T-helper 2 cell treated with Interferon-gamma antibody and Interleukin-4, amounts not matched to agents 5 μg/mL and 100 μg/mL, for 36 hours (primary cell): ENCODE measurements at regions not wholly inside any gene's neighbourhood (a gene's known extent, or its start where the extent isn't known, plus 50 kb on each side); places are given as distances from the start of the nearest gene placed in this dataset.
A peak's percentile ranks its signal among the peaks of the same experiment; 100 is the strongest.

Experiments
- DNase-seq: peaks from one replicate; pipeline ENCODE4 v3.0.0; 2021; ENCODE audit warnings: low spot score
- H3K27ac Mint-ChIP-seq: one replicate; pipeline ENCODE4 v1.8.0; 2021; ENCODE audit warnings: mild to moderate bottlenecking, mixed read lengths
- H3K27me3 Mint-ChIP-seq: one replicate; pipeline ENCODE4 v1.8.0; 2021; ENCODE audit warnings: low read depth, mixed read lengths
- H3K36me3 Mint-ChIP-seq: one replicate; pipeline ENCODE4 v1.8.0; 2021; ENCODE audit warnings: low read depth, mixed read lengths
- H3K4me1 Mint-ChIP-seq: one replicate; pipeline ENCODE4 v1.8.0; 2021; ENCODE audit warnings: low read depth, mixed read lengths
- H3K4me3 Mint-ChIP-seq: one replicate; pipeline ENCODE4 v1.8.0; 2022; ENCODE audit warnings: mild to moderate bottlenecking, moderate library complexity, mixed read lengths
- H3K9me3 Mint-ChIP-seq: one replicate; pipeline ENCODE4 v1.8.0; 2021; ENCODE audit warnings: mixed read lengths

DNA sequence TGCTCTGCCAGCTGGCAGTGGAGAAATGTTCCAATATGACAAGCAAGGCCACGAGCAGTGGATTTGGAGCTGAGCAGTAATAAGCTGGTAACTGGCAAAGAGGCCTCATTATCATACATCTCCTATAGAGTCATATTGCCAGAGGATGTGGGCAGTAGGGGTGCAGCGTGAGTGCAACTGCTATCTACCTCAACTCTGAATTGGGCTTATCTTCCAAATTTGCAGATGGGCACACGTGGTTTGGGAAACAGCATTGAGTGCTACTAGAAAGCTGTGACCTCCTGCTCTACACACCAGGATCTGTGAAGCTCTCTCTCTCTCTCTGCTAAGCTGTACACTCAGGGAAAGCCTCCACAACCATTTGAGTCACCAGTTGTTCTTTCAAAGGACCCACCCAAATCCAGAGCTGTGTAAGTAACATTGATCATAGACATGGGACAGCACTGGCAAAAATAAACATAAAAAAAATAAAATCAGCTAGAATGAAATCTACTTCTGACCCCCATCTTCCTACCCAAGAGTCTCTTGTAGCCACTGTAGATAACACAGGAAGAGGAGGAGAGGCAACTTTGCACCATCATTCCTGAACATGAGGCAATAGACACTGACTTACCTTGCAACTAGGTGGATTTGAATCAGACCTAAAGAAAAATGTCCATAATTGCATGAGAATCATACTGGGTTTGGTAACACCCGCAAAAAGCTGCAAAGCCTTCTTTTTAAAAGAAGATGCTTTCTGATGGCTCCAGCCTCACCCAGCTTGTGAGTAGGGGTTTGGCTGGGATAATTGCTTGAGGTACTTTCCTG is 82.9 kb upstream of the THBS1 start:
- no peaks in the 10 kb centered on the region for H3K9me3 Mint-ChIP-seq
- peak; percentile 22 for DNase-seq
- H3K27me3 Mint-ChIP-seq = peaks cover 15% of the 10 kb centered on the region
- no peaks in the 10 kb centered on the region for H3K36me3 Mint-ChIP-seq
- no peak overlapping the region for H3K27ac Mint-ChIP-seq
- peaks cover 11% of the 10 kb centered on the region for H3K4me1 Mint-ChIP-seq
- no peak overlapping the region for H3K4me3 Mint-ChIP-seq

GRCh38 chr15:39498629-39499028 is 82.2 kb upstream of the THBS1 start:
- no peak for DNase-seq
- H3K27ac Mint-ChIP-seq = no peak overlapping the region
- H3K4me3 Mint-ChIP-seq = no peak overlapping the region

GRCh38 chr15:39499042-39499441 is 81.8 kb upstream of the THBS1 start:
- peaks cover 11% of the 10 kb centered on the region for H3K4me1 Mint-ChIP-seq

More at GRCh38 chr15:39498629-39499028, 82.2 kb upstream of the THBS1 start:
- no peaks in the 10 kb centered on the region for H3K9me3 Mint-ChIP-seq
- H3K4me1 Mint-ChIP-seq = peaks cover 11% of the 10 kb centered on the region
- peaks cover 15% of the 10 kb centered on the region for H3K27me3 Mint-ChIP-seq
- no peaks in the 10 kb centered on the region for H3K36me3 Mint-ChIP-seq

DNA sequence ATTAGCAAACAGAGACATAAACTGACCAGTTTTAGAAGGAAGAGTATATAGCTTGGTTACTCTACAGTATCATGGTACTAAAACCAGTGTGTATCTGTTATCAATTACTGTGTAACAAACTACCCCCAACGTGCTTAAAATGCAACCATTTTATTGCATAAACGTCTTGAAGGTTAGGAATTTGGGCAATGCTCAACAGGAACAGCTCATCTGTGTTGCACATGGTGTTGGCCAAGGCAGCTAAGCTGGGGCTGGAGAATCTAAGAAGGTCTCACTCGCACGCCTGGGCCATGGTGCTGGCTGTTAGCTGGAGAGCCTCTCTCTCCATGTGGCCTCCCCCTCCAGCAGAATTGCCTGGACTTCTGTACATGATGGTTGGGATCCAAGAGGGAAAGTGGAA is 81.2 kb upstream of the THBS1 start:
- Mint-ChIP-seq H3K27me3 (peaks cover 12% of the 10 kb centered on the region), H3K36me3 (no peaks in the 10 kb centered on the region), H3K9me3 (no peaks in the 10 kb centered on the region), H3K4me3 (no peak overlapping the region), H3K4me1 (peaks cover 8% of the 10 kb centered on the region), H3K27ac (no peak overlapping the region)
- DNase-seq = no peak

More at GRCh38 chr15:39499042-39499441, 81.8 kb upstream of the THBS1 start:
- Mint-ChIP-seq H3K27me3 (peaks cover 15% of the 10 kb centered on the region), H3K4me3 (no peak overlapping the region), H3K36me3 (no peaks in the 10 kb centered on the region), H3K9me3 (no peaks in the 10 kb centered on the region), H3K27ac (no peak overlapping the region)
- DNase-seq = no peak

GRCh38 chr15:39501366-39502081 is 79.4 kb upstream of the THBS1 start:
- Mint-ChIP-seq H3K27ac (no peak overlapping the region), H3K36me3 (no peaks in the 10 kb centered on the region), H3K27me3 (peaks cover 3% of the 10 kb centered on the region), H3K9me3 (no peaks in the 10 kb centered on the region), H3K4me1 (peaks cover 8% of the 10 kb centered on the region), H3K4me3 (no peak overlapping the region)
- DNase-seq = no peak

DNA sequence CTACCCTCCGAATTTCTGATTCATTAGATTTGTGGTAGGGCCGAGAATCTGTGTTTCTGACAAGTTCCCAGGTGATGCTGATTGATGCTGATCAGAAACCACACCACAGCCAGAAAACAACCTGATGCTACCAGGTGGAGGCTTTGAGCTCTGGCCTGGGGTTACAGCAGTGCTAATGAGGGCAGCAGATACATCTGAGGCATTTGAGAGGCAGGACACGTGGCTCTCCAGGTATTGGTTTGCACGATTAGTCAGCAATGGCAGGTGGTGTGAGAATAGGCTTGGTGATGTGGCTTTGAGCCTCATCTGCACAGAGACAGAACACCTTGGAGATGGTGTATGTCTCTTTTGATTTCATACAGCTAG is 78.8 kb upstream of the THBS1 start:
- Mint-ChIP-seq H3K36me3 (no peaks in the 10 kb centered on the region), H3K4me1 (peaks cover 8% of the 10 kb centered on the region), H3K27ac (no peak overlapping the region), H3K27me3 (peaks cover 3% of the 10 kb centered on the region), H3K9me3 (no peaks in the 10 kb centered on the region), H3K4me3 (no peak overlapping the region)
- DNase-seq = no peak

DNA sequence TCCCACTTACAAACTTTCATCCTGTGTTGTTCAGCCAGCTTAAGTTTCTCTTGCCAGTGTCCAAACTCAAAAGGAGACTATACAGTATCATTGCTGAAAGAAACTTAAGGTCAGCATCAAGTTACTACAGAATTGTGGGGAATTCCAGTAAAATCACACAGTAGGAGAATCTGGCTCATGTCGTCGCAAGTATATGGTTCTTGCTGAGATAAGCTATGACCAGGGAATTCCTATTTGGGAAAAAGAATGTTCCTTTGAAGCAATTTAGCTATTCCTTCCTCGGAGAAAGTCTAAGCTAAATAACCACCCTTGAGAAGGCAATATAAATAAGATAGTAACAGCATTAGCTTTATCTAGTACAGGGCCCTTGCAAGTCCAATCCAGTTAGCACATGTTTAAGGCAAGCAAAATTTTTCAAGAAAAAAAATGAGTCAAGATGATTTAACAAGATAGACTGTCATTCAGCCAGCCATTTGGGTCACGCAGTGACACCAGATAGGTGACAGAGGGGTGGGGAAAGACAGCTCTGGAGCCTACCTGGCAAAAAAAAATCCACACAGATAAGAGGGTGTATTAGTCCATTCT is 78.2 kb upstream of the THBS1 start:
- peaks cover 4% of the 10 kb centered on the region for H3K27me3 Mint-ChIP-seq
- H3K27ac Mint-ChIP-seq = no peak overlapping the region
- DNase-seq = no peak
- H3K9me3 Mint-ChIP-seq = no peaks in the 10 kb centered on the region
- no peaks in the 10 kb centered on the region for H3K36me3 Mint-ChIP-seq
- no peak overlapping the region for H3K4me3 Mint-ChIP-seq
- H3K4me1 Mint-ChIP-seq = peaks cover 5% of the 10 kb centered on the region

DNA sequence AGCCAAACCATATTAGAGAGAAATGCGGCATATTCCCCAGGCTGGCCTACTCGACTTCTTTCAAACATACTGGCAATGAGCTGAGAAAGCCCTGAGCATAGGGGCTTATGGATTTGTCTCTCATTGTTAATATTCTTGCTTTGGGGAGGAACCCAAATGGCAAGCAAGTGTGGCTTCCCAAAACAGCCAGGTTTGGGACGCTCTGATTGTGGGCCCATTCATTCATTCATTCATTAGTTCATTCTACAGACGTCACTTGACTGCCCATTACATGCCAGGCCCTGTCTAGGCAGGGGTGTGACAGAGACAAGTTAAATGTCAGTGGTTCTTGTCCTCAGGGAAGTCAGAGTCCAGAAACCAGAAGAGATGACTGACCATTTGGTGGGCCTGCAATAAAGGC is 77.4 kb upstream of the THBS1 start:
- Mint-ChIP-seq H3K36me3 (no peaks in the 10 kb centered on the region), H3K27me3 (peaks cover 4% of the 10 kb centered on the region), H3K4me3 (no peak overlapping the region), H3K4me1 (no peaks in the 10 kb centered on the region), H3K9me3 (no peaks in the 10 kb centered on the region), H3K27ac (no peak overlapping the region)
- DNase-seq = no peak

- Mint-ChIP-seq H3K36me3 (no peaks in the 10 kb centered on the region), H3K4me3 (no peak overlapping the region), H3K27ac (no peak overlapping the region), H3K9me3 (no peaks in the 10 kb centered on the region), H3K27me3 (peaks cover 4% of the 10 kb centered on the region), H3K4me1 (no peaks in the 10 kb centered on the region)
- DNase-seq = no peak
These were observed 76.1 kb upstream of the THBS1 start for GRCh38 chr15:39504808-39505207.

GRCh38 chr15:39506146-39506545 is 74.7 kb upstream of the THBS1 start:
- H3K27ac Mint-ChIP-seq = no peak overlapping the region
- H3K9me3 Mint-ChIP-seq = no peaks in the 10 kb centered on the region
- no peaks in the 10 kb centered on the region for H3K4me1 Mint-ChIP-seq
- no peaks in the 10 kb centered on the region for H3K36me3 Mint-ChIP-seq
- peaks cover 8% of the 10 kb centered on the region for H3K27me3 Mint-ChIP-seq
- H3K4me3 Mint-ChIP-seq = no peak overlapping the region
- no peak for DNase-seq

DNA sequence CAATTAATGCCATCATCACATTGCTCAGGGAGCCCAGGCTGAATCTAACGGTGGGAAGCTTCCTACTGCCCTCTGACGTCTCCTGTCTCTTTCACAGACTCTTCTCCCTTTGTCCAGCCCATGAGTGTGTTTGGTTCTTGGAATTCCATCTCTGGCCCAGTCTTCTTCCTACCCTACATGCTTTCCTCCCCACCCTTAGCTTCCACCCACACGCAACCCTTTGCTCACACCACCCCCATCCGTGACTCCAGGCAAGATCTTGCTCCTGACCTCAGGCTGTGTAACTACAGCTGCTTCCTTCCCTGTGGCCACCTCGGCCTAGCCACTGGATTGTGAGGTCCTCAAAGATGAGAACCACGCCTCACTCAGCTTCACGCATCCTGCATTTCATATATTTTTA is 72.3 kb upstream of the THBS1 start:
- DNase-seq = no peak
- Mint-ChIP-seq H3K27me3 (peaks cover 8% of the 10 kb centered on the region), H3K4me1 (no peaks in the 10 kb centered on the region), H3K4me3 (no peak overlapping the region), H3K27ac (no peak overlapping the region), H3K36me3 (no peaks in the 10 kb centered on the region), H3K9me3 (no peaks in the 10 kb centered on the region)

GRCh38 chr15:39510001-39510701 is 70.7 kb upstream of the THBS1 start:
- Mint-ChIP-seq H3K27ac (no peak overlapping the region), H3K4me3 (no peak overlapping the region), H3K27me3 (peaks cover 8% of the 10 kb centered on the region), H3K9me3 (peaks cover 7% of the 10 kb centered on the region), H3K36me3 (no peaks in the 10 kb centered on the region), H3K4me1 (no peaks in the 10 kb centered on the region)
- no peak for DNase-seq

GRCh38 chr15:39511000-39511915 is 69.6 kb upstream of the THBS1 start:
- H3K4me1 Mint-ChIP-seq = no peaks in the 10 kb centered on the region
- H3K27me3 Mint-ChIP-seq = peaks cover 12% of the 10 kb centered on the region
- no peak overlapping the region for H3K27ac Mint-ChIP-seq
- H3K4me3 Mint-ChIP-seq = no peak overlapping the region
- DNase-seq = no peak
- no peaks in the 10 kb centered on the region for H3K36me3 Mint-ChIP-seq
- peaks cover 9% of the 10 kb centered on the region for H3K9me3 Mint-ChIP-seq
